ENCODE measurements at regions not wholly inside any gene's neighbourhood (a gene's known extent, or its start where the extent isn't known, plus 50 kb on each side); places are given as distances from the start of the nearest gene placed in this dataset.

- no peaks in the 10 kb centered on the region for H3K79me2 ChIP-seq (ENCODE audit: insufficient read depth, low read length)
- intact Hi-C loops (cut with micrococcal nuclease): loop anchor here in 1 of 2 donors (10.0 kb wide), 1 partner anchor 49 kb away; no protein-coding TSS in a partner anchor
- peaks cover 23% of the 10 kb centered on the region for H3K4me1 Mint-ChIP-seq
- H3K36me3 ChIP-seq (replicated peaks in 1 of 2; ENCODE audit: control insufficient read depth in 1 of 2, insufficient read depth in 2 of 2, low read length in 2 of 2): no peaks in the 10 kb centered on the region
- H3K27me3 ChIP-seq (ENCODE audit: control insufficient read depth in 2 of 2, insufficient read depth in 2 of 2, low read length in 2 of 2): no peaks in the 10 kb centered on the region
- no peak overlapping the region for H3K4me3 Mint-ChIP-seq
- TF ChIP-seq CTCF (IDR thresholded peaks at IDR 0.05): no peak
- no peak overlapping the region for H3K4me3 ChIP-seq (replicated peaks in 1 of 3; ENCODE audit: low read depth in 2 of 3, low read length in 3 of 3)
- no peaks in the 10 kb centered on the region for H4K20me1 ChIP-seq (ENCODE audit: insufficient read depth, low read length)
- no peak for DNase-seq
- peaks cover 21 to 22% of the 10 kb centered on the region in 2 donors for H3K4me1 ChIP-seq (ENCODE audit: control insufficient read depth in 1 of 2, insufficient read depth in 2 of 2, low read length in 2 of 2)
- peaks cover 2 to 4% (median 2%) of the 10 kb centered on the region in 3 donors for H3K27me3 Mint-ChIP-seq (ENCODE audit: low read depth in 3 of 3)
- H3K27ac Mint-ChIP-seq: no peak overlapping the region
- no peak overlapping the region for H2AFZ ChIP-seq (ENCODE audit: insufficient read depth, low read depth, low read length, poor library complexity, severe bottlenecking)
- H3K9ac ChIP-seq (ENCODE audit: insufficient read depth, low read length, poor library complexity, severe bottlenecking): no peak overlapping the region
- peaks cover 0 to 3% (median 0%) of the 10 kb centered on the region in 7 donors for H3K9me3 Mint-ChIP-seq
- H3K36me3 Mint-ChIP-seq: peaks cover 0 to 1% of the 10 kb centered on the region in 2 donors
- no peak overlapping the region for H3K4me2 ChIP-seq (replicated peaks; ENCODE audit: extremely low read depth, low read length, poor library complexity, severe bottlenecking)
- no peak overlapping the region for H3K27ac ChIP-seq (ENCODE audit: low read depth in 1 of 2, low read length in 2 of 2)
- no CpG with 5 or more reads among the region's 1 CpG for WGBS (ENCODE audit: insufficient coverage)
- H3K9me3 ChIP-seq (replicated peaks in 1 of 2; ENCODE audit: control insufficient read depth in 1 of 2, insufficient read depth in 1 of 2, low read length in 2 of 2): no peaks in the 10 kb centered on the region
Measured at GRCh38 chr13:80473695-80474094, 132.8 kb upstream of the SPRY2 start.

- no CpG with 5 or more reads among the region's 3 CpGs for whole genome bisulfite sequencing (ENCODE audit: insufficient coverage)
Measured at GRCh38 chr13:80469853-80470381, 129.0 kb upstream of the SPRY2 start.

More at GRCh38 chr13:80469853-80470381, 129.0 kb upstream of the SPRY2 start:
- no peaks in the 10 kb centered on the region for H3K79me2 ChIP-seq (ENCODE audit: insufficient read depth, low read length)
- no peak for TF ChIP-seq CTCF (IDR thresholded peaks at IDR 0.05)
- peak overlapping the region; percentile 43 for H3K4me2 ChIP-seq (replicated peaks; ENCODE audit: extremely low read depth, low read length, poor library complexity, severe bottlenecking)
- Mint-ChIP-seq H3K4me1 (peaks cover 33% of the 10 kb centered on the region), H3K36me3 (peaks cover 0 to 1% of the 10 kb centered on the region in 2 donors), H3K9me3 (peaks cover 0 to 9% (median 3%) of the 10 kb centered on the region in 7 donors), H3K4me3 (peak overlapping the region in 1 of 2 donors; percentile 73), H3K27ac (peak overlapping the region in 5 of 7 donors; percentile 18 to 92 (median 79)), H3K27me3 (ENCODE audit: low read depth in 3 of 3) (peaks cover 2 to 4% (median 2%) of the 10 kb centered on the region in 3 donors)
- intact Hi-C loops (cut with micrococcal nuclease): loop anchor here (10.0 kb wide), 2 partner anchors 45 to 415 kb away; no protein-coding TSS in a partner anchor
- H4K20me1 ChIP-seq (ENCODE audit: insufficient read depth, low read length): no peaks in the 10 kb centered on the region
- H2AFZ ChIP-seq (ENCODE audit: insufficient read depth, low read depth, low read length, poor library complexity, severe bottlenecking): no peak overlapping the region
- H3K4me3 ChIP-seq (replicated peaks in 1 of 3; ENCODE audit: low read depth in 2 of 3, low read length in 3 of 3): peak overlapping the region in 1 of 3 experiments; percentile 19
- H3K9ac ChIP-seq (ENCODE audit: insufficient read depth, low read length, poor library complexity, severe bottlenecking): no peak overlapping the region
- no peaks in the 10 kb centered on the region for H3K27me3 ChIP-seq (ENCODE audit: control insufficient read depth in 2 of 2, insufficient read depth in 2 of 2, low read length in 2 of 2)
- no peaks in the 10 kb centered on the region for H3K9me3 ChIP-seq (replicated peaks in 1 of 2; ENCODE audit: control insufficient read depth in 1 of 2, insufficient read depth in 1 of 2, low read length in 2 of 2)
- no peak overlapping the region for H3K27ac ChIP-seq (ENCODE audit: low read depth in 1 of 2, low read length in 2 of 2)
- peaks cover 26 to 27% of the 10 kb centered on the region in 2 donors for H3K4me1 ChIP-seq (ENCODE audit: control insufficient read depth in 1 of 2, insufficient read depth in 2 of 2, low read length in 2 of 2)
- DNase-seq: peak; percentile 67 to 85 (median 69)
- H3K36me3 ChIP-seq (replicated peaks in 1 of 2; ENCODE audit: control insufficient read depth in 1 of 2, insufficient read depth in 2 of 2, low read length in 2 of 2): no peaks in the 10 kb centered on the region

Data from CD14-positive monocyte (primary cell).